ENCODE measurements at regions not wholly inside any gene's neighbourhood (a gene's known extent, or its start where the extent isn't known, plus 50 kb on each side); places are given as distances from the start of the nearest gene placed in this dataset.

DNA sequence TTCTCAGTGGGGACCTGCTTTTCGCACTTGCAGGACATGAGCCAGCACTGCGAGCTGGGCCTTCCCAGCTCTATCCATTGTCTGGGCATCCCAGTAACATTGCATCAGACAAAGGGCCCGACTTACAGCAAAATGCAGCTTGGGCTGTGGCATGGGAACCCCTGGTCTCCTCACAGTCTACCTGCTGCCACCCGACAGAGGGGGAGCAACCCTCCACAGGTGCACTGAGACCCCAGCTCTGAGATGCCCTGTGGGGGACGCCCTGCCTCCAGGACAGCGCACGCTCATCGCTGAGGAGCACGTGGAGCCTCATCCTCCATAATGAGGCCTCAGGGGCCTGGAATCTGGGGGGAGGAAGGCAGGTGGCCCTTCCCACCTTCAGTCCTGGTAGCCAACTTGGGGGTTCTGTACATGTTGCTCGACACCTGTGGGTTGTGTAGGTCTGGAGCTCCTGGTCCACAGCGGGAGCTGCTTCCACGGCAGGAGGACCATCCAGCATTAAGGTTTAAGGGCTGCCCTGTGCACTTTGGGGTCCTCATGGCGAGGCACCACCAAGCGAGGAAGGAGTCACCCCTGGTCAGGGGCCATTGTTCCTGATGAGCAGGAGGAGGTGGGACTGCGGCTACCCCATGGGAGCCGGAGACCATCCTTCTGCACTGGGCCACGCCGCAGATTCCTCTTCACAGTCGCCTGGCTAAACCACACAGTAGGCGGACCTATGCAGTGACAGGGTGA, 376.5 kb upstream of the IRX1 start:
- Histone ChIP-seq H3K27me3 (no peaks in the 10 kb centered on the region), H3K4me3 (no peak overlapping the region), H3K9me3 (no peaks in the 10 kb centered on the region), H3K4me1 (no peaks in the 10 kb centered on the region), H3K36me3 (no peaks in the 10 kb centered on the region), H3K27ac (no peak overlapping the region)
- intact Hi-C loops (cut with DNase I) = no loop called here
- TF ChIP-seq, protein P1, sequence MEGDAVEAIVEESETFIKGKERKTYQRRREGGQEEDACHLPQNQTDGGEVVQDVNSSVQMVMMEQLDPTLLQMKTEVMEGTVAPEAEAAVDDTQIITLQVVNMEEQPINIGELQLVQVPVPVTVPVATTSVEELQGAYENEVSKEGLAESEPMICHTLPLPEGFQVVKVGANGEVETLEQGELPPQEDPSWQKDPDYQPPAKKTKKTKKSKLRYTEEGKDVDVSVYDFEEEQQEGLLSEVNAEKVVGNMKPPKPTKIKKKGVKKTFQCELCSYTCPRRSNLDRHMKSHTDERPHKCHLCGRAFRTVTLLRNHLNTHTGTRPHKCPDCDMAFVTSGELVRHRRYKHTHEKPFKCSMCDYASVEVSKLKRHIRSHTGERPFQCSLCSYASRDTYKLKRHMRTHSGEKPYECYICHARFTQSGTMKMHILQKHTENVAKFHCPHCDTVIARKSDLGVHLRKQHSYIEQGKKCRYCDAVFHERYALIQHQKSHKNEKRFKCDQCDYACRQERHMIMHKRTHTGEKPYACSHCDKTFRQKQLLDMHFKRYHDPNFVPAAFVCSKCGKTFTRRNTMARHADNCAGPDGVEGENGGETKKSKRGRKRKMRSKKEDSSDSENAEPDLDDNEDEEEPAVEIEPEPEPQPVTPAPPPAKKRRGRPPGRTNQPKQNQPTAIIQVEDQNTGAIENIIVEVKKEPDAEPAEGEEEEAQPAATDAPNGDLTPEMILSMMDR (IDR thresholded peaks at IDR 0.05) = no peak
- ATAC-seq = no peak
- DNase-seq = no peak

DNA sequence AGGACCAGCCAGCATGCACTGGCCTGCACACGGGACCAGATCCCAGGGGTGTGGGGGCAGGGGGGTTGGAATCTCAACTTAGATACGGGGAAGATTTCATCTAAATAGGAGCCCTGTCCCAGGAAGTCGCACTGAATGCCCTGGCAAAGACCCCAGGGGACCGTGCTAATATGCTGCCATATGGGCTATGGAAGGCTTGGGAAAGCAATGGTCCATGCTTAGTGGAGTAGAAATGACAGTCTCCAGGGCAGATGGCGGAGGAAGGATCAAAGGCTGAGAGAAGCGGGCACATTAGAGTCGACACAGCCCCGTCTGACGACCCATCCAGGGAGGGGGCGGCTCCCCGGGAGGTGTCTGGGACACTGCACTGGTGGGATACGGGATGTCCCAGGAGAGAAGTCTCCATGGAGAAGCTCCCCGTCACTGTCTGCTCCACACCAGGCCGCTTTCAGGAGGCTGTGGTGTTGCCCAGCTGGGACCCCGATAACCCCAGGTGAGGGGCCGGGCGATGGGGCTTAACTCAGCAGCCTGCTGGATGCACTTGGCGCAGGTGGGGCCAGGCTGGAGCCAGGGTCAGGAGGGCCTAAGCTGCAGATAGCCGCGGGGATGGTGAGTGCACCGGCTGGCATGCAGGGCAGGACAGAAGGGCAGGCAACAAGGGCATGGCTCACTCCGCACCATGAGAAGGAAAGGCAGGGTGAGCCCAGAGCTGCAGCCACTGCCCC, 377.7 kb upstream of the IRX1 start:
- Histone ChIP-seq H3K4me3 (no peak overlapping the region), H3K27ac (no peak overlapping the region), H3K36me3 (no peaks in the 10 kb centered on the region), H3K4me1 (no peaks in the 10 kb centered on the region), H3K27me3 (no peaks in the 10 kb centered on the region), H3K9me3 (no peaks in the 10 kb centered on the region)
- ATAC-seq = peak; percentile 4
- TF ChIP-seq, protein P1 (IDR thresholded peaks at IDR 0.05) = no peak
- DNase-seq = no peak
- intact Hi-C loops (cut with DNase I) = no loop called here

DNA sequence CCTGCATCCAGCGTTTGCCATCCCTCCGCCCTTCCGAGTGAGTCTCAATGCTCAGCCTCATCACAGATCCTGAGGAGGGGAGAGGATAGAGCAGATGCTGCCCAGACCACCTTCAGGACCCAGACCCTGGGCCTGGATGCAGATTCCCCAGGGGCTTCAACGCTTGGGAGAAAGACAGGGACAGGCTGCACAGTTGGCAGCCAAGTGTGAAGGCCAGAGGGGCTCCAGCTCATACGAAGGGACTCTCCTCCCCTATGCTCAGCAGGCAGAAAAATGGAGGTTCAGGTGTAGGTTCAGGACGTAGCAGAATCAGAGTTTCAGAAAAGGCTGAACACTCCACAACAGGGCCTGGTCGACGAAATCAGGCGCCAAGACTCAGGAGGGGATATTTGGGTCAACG, 378.5 kb upstream of the IRX1 start:
- TF ChIP-seq, protein P1 (IDR thresholded peaks at IDR 0.05) = no peak
- no peaks in the 10 kb centered on the region for H3K27me3 ChIP-seq
- intact Hi-C loops (cut with DNase I) = no loop called here

DNA sequence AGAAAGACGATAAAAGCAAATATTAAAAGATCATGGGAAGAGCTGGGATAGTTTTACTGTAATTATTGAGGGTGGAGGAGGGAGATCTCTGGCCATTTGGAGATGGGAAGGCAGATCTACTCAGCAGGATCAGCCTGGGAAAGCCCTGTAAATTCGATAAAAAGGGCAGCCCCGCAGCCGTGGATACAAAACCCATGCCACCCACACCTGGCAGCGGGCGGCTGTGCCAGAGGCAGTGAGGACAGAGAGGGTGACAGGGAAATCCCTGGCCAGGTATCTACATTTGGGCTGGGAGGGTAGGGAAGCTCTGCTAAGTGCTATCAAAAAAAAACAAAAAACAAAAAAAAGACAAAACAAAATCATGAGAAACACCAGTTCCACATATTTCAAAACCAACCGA, 379.2 kb upstream of the IRX1 start:
- intact Hi-C loops (cut with DNase I) = no loop called here
- TF ChIP-seq, protein P1 (IDR thresholded peaks at IDR 0.05) = no peak
- H3K27me3 ChIP-seq = no peaks in the 10 kb centered on the region
- H3K36me3 ChIP-seq = no peaks in the 10 kb centered on the region
- H3K9me3 ChIP-seq = no peaks in the 10 kb centered on the region
- DNase-seq (no peak), ATAC-seq (no peak)
- H3K27ac ChIP-seq = no peak overlapping the region
- H3K4me1 ChIP-seq = no peaks in the 10 kb centered on the region
- H3K4me3 ChIP-seq = no peak overlapping the region

More for the DNA sequence above, 378.5 kb upstream of the IRX1 start:
- H3K36me3 ChIP-seq = no peaks in the 10 kb centered on the region
- no peak for DNase-seq
- no peaks in the 10 kb centered on the region for H3K9me3 ChIP-seq
- no peak overlapping the region for H3K4me3 ChIP-seq
- H3K27ac ChIP-seq = no peak overlapping the region
- no peak for ATAC-seq
- H3K4me1 ChIP-seq = no peaks in the 10 kb centered on the region

DNA sequence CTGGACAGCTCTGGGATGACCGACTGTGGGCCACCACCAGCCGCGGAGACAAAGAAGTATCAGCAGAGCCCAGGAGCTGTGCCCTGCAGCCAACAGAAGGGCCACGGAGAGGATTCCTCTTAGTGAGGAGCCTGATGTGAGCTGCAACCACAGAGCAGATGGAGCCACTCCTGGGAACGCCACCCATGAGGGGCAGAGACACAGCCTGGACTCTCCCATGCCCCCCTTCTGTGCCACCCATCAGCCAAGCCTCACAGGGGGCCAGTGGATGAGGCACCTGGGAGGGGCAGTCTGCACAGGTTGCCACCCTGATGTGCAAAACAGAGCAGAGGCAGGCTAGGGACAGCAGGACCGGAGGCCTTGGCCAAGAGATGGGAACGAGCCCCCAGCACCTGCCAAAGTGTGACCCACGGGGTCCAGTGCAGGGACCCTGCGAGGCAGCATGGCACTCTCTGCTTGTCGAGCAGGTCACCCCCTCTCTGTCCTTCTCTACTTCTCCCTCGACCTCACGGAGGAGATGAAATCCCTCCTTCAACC, 380.7 kb upstream of the IRX1 start:
- Histone ChIP-seq H3K36me3 (no peaks in the 10 kb centered on the region), H3K4me3 (no peak overlapping the region), H3K4me1 (no peaks in the 10 kb centered on the region), H3K9me3 (no peaks in the 10 kb centered on the region), H3K27me3 (no peaks in the 10 kb centered on the region), H3K27ac (no peak overlapping the region)
- intact Hi-C loops (cut with DNase I) = no loop called here
- DNase-seq (no peak), ATAC-seq (no peak)
- TF ChIP-seq, protein P1 (IDR thresholded peaks at IDR 0.05) = no peak

Measured in upper lobe of right lung (tissue), 1 donor.